ENCODE measurements at regions not wholly inside any gene's neighbourhood (a gene's known extent, or its start where the extent isn't known, plus 50 kb on each side); places are given as distances from the start of the nearest gene placed in this dataset.

DNA sequence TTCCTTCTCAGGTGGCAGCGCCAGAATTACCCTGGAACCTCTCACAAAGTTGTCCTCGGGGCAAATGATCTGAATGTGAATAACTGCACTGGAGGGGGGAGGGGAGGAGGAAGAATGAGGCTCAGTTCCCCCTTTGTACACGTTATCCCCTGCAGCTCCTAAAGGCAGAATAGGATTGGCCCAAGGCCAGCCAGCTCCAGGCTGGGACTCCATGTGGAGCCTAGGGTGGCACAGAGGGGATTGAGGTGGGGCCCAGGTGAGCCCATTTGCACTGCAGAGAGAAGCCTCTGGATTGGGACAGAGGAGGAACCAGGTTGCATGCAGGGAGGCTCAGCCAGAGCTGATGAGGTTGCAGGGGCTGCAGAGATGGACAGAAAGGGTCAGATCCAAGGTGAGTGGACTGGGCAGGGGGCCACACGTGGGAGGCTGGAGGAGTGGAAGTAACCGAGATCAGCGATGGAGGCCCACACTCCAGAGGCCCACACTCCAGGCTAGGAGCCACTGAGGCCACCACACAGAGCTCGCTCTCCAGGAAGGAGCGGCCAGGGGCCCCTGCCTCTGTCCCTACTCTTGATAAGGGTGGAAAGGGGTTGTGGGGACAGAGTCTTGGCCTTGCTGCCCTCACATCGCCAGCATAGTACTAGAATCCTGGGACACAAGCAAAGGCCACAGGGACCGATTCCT, 78.6 kb downstream of the RBFOX3 start:
- no peaks in the 10 kb centered on the region for H3K36me3 Mint-ChIP-seq (ENCODE audit: low read depth)
- peaks cover 12% of the 10 kb centered on the region for H3K27me3 Mint-ChIP-seq

GRCh38 chr17:79531191-79532095, 79.4 kb downstream of the RBFOX3 start:
- Mint-ChIP-seq H3K27me3 (peaks cover 14% of the 10 kb centered on the region), H3K27ac (no peak overlapping the region), H3K4me1 (ENCODE audit: low read depth) (no peaks in the 10 kb centered on the region), H3K4me3 (no peak overlapping the region), H3K36me3 (ENCODE audit: low read depth) (no peaks in the 10 kb centered on the region), H3K9me3 (no peaks in the 10 kb centered on the region)

More for the DNA sequence above, 78.6 kb downstream of the RBFOX3 start:
- Mint-ChIP-seq H3K4me3 (no peak overlapping the region), H3K9me3 (no peaks in the 10 kb centered on the region), H3K27ac (no peak overlapping the region), H3K4me1 (ENCODE audit: low read depth) (no peaks in the 10 kb centered on the region)

- no peak overlapping the region for H3K27ac Mint-ChIP-seq
- no peaks in the 10 kb centered on the region for H3K9me3 Mint-ChIP-seq
Measured at GRCh38 chr17:79530361-79531105, 80.3 kb downstream of the RBFOX3 start.

GRCh38 chr17:79529661-79530081, 81.2 kb downstream of the RBFOX3 start:
- Mint-ChIP-seq H3K27me3 (peaks cover 16% of the 10 kb centered on the region), H3K27ac (no peak overlapping the region), H3K4me1 (ENCODE audit: low read depth) (no peaks in the 10 kb centered on the region), H3K36me3 (ENCODE audit: low read depth) (no peaks in the 10 kb centered on the region), H3K9me3 (no peaks in the 10 kb centered on the region), H3K4me3 (no peak overlapping the region)

More at GRCh38 chr17:79530361-79531105, 80.3 kb downstream of the RBFOX3 start:
- H3K36me3 Mint-ChIP-seq (ENCODE audit: low read depth): no peaks in the 10 kb centered on the region
- H3K4me1 Mint-ChIP-seq (ENCODE audit: low read depth): no peaks in the 10 kb centered on the region
- peaks cover 16% of the 10 kb centered on the region for H3K27me3 Mint-ChIP-seq
- H3K4me3 Mint-ChIP-seq: no peak overlapping the region

DNA sequence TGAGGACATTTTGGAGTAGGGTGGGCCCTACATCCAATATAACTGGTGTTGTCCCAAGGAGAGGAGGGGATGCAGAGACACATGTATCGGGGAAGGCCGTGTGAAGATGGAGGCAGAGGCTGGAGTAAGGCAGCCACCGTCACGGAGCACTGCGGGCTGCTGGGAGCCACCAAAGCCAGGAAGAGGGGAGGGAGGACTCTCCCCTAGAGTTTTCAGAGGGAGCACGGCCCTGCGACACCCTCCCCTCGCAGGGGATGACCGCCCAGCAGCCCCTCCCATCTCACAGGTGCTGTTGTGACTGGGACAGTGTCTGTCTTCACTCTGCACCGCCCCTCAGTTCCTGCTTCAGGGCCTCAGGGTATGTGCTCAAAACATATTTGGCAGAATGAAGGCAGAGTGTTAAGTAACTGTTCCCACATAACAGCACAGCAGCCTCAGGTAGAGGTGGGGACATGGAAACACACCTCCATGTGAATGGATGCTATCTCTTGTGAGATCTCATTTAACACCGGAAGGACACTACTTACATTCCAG, 82.2 kb downstream of the RBFOX3 start:
- no peaks in the 10 kb centered on the region for H3K4me1 Mint-ChIP-seq (ENCODE audit: low read depth)
- no peaks in the 10 kb centered on the region for H3K36me3 Mint-ChIP-seq (ENCODE audit: low read depth)
- no peak overlapping the region for H3K27ac Mint-ChIP-seq
- peaks cover 24% of the 10 kb centered on the region for H3K27me3 Mint-ChIP-seq
- H3K4me3 Mint-ChIP-seq: no peak overlapping the region
- H3K9me3 Mint-ChIP-seq: no peaks in the 10 kb centered on the region

DNA sequence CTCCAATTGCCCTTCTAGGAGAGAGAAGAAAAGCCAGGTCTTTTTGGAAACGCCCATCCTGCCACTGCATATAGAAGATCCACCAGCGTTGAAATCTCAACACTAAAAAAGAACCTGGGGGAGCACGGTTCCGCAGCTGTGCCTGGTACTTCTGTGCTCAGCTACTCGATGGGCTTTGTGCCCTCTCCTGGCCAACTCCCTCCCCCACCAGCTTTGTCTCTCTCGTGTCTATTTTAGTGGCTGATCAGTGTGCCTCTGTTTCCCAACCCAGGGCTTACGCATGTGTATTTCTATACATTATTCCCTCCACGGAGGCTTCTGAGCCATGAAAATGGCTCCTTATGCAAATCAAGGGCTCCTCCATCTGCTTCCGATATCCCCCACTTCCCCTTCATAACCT, 83.5 kb downstream of the RBFOX3 start:
- Mint-ChIP-seq H3K4me3 (no peak overlapping the region), H3K4me1 (ENCODE audit: low read depth) (no peaks in the 10 kb centered on the region), H3K9me3 (no peaks in the 10 kb centered on the region), H3K27me3 (peaks cover 24% of the 10 kb centered on the region), H3K36me3 (ENCODE audit: low read depth) (no peaks in the 10 kb centered on the region), H3K27ac (no peak overlapping the region)

- Mint-ChIP-seq H3K4me3 (no peak overlapping the region), H3K9me3 (no peaks in the 10 kb centered on the region), H3K36me3 (ENCODE audit: low read depth) (no peaks in the 10 kb centered on the region), H3K27me3 (peaks cover 24% of the 10 kb centered on the region), H3K27ac (no peak overlapping the region), H3K4me1 (ENCODE audit: low read depth) (no peaks in the 10 kb centered on the region)
Measured at GRCh38 chr17:79525793-79526677, 84.8 kb downstream of the RBFOX3 start.

DNA sequence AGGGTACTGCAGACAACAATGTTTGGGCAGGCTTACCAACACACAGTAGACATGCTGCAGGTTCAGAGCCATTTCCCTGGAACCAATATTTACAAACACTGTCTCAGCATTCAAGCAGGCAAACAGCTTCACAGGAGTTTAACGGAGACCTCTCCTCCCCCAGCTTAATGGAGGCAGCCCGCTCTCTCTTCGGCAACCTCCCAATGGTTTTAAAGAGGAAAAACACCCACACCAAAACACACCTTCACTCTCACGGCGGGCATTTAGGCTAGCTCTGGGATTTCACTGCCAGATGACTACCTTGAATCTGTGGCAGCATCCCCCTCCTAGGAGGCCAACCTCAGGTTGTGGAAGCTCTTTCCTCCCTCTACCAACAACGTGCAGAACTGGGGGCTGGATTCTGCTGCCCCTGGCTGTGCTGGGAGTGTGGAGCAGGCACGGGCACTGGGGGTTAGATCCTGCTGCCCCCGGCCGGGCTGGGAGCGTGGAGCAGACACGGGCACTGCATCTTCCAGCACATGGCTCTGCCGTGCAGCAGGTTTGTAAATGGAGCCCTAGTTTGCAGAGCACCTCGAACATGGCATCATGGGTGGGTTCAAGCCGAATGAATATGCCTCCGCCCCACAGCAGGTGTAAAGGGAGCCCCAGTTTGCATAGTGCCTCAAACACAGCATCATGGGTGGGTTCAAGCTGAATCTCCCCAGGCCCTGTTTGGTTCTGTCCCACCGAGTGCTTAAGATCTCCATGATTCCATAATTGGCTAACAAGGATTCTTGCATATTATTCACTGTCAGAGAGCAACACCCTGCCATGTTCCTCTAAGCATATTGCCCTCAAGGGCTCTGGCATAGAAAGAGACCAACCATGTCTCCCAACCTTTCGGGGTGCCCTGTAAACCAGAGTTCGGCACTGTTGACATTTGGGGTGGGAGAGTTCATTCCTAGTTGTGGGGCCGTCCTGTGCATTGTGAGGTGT, 86.4 kb downstream of the RBFOX3 start:
- Mint-ChIP-seq H3K27me3 (peaks cover 17% of the 10 kb centered on the region), H3K4me3 (no peak overlapping the region), H3K4me1 (ENCODE audit: low read depth) (no peaks in the 10 kb centered on the region), H3K27ac (no peak overlapping the region), H3K36me3 (ENCODE audit: low read depth) (no peaks in the 10 kb centered on the region), H3K9me3 (no peaks in the 10 kb centered on the region)

DNA sequence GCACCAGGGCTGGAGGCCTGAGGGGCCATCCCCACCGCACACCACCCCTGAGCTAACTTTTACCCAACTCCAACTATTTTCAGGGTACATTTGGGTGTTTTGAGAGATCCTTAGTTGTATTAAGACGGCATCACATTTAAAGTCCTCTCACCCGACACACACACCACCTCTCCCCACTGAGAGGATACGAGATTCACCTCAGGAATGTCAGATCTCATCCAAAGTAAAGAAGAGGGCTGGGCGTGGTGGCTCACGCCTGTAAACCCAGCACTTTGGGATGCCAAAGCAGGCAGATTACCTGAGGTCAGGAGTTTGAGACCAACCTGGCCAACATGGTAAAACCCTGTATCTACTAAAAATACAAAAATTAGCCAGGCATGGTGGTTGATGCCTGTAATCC, 88.4 kb downstream of the RBFOX3 start:
- no peaks in the 10 kb centered on the region for H3K36me3 Mint-ChIP-seq (ENCODE audit: low read depth)
- no peak overlapping the region for H3K4me3 Mint-ChIP-seq
- H3K4me1 Mint-ChIP-seq (ENCODE audit: low read depth): no peaks in the 10 kb centered on the region
- H3K9me3 Mint-ChIP-seq: no peaks in the 10 kb centered on the region
- no peak overlapping the region for H3K27ac Mint-ChIP-seq
- H3K27me3 Mint-ChIP-seq: peaks cover 18% of the 10 kb centered on the region

DNA sequence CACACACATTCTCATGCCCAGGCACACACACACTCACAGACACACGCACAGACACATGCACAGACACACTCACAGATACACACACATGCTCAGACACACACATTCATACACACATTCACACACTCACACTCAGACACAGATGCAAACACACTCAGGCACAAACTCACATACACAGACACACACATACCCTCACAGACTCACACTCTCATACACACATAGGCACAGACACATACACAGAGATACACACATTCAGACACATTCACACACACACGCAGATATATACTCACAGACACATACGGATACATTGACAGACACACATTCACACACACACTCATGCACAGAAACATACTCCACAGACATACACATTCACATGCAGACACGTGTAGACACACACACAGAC, 89.6 kb downstream of the RBFOX3 start:
- Mint-ChIP-seq H3K27ac (no peak overlapping the region), H3K9me3 (no peaks in the 10 kb centered on the region), H3K4me3 (no peak overlapping the region), H3K4me1 (ENCODE audit: low read depth) (no peaks in the 10 kb centered on the region), H3K27me3 (peaks cover 19% of the 10 kb centered on the region), H3K36me3 (ENCODE audit: low read depth) (no peaks in the 10 kb centered on the region)

DNA sequence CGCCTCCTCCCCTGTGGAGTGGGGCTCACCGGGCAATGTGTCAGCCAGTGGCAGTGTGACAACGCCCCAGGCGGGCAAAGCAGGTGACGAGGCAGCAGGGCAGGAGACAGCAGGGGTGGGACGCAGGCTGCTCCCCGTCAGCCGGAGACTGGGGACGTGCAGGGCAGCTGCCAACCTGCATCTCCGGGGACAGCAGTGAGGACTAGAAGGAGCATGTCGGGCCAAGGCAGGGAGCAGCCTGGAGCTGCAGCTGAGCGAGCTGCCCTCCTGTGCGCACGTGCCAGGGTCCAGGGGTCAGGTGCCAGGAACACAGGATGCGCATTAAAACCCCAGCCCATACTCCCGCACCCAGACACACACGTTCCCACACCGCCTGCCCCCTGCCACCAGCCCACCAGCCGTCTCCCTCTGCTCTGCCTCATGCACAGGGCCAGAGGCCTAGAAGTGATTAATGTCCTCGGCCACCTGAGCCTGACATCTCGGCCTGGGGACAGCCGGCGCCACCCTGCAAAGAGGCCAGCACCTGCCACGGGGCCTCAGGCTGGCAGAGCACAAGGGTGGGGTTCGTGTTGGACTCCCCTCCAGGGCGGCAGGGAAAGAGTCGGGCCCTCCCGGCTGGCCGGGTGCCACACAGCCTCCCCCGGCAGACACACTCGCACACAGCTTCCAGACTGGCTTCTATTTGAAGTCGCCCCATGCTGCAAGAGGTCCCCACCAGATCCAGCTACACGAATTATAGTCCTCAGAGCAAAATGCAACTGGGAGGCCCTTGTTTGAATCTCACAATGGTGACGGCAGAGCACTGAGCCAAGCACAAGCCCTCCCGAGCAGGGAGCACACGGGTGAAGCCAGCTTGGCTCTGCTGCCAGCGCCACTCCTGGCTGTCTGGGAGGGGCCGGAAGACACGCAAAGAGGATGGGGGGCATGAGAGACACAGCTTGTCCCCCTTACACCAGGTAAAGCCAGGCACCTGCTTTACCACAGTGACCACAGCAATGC, 90.4 kb downstream of the RBFOX3 start:
- Mint-ChIP-seq H3K4me3 (no peak overlapping the region), H3K4me1 (ENCODE audit: low read depth) (no peaks in the 10 kb centered on the region), H3K27me3 (peaks cover 19% of the 10 kb centered on the region), H3K36me3 (ENCODE audit: low read depth) (no peaks in the 10 kb centered on the region), H3K9me3 (no peaks in the 10 kb centered on the region), H3K27ac (no peak overlapping the region)

DNA sequence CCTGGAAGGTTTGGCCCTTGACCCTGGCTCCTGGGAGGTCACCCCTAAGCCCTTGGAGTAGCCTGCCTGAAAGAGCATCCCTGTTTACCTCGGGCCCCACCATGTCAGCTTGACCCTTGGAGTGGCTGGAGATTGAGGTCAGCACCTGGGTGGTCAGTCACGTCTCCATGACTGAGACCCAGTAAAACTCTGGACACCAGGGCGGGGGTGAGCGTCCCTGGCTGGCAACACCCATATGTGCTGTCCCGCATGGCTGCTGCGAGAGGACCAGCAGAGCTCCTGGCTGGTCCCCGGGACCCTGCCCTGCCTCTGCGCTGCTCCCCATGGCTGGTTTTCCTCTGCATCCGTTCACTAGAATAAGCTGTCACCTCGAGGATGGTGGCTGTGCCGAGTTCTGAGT, 91.2 kb downstream of the RBFOX3 start:
- Mint-ChIP-seq H3K27ac (no peak overlapping the region), H3K4me3 (no peak overlapping the region), H3K27me3 (peaks cover 19% of the 10 kb centered on the region), H3K36me3 (ENCODE audit: low read depth) (no peaks in the 10 kb centered on the region), H3K4me1 (ENCODE audit: low read depth) (no peaks in the 10 kb centered on the region), H3K9me3 (no peaks in the 10 kb centered on the region)
